Endothelial cell of umbilical vein (primary cell): ENCODE measurements at regions not wholly inside any gene's neighbourhood (a gene's known extent, or its start where the extent isn't known, plus 50 kb on each side); places are given as distances from the start of the nearest gene placed in this dataset.

Experiments
- CTCF ChIP-seq, 2 donors: IDR thresholded peaks; 1 replicate in 1 of 2; 2 replicates in 1 of 2; pipeline ENCODE4 v1.5.1; 2011; ENCODE audit warnings: low read length in 2 of 2, mild to moderate bottlenecking in 2 of 2, moderate library complexity in 2 of 2, control low read depth in 1 of 2, inconsistent platforms in 1 of 2, low read depth in 1 of 2; ENCODE audit not compliant: insufficient read depth in 1 of 2; ENCODE audit errors: extremely low read depth in 1 of 2
- EZH2 ChIP-seq: IDR thresholded peaks from 2 replicates; pipeline ENCODE4 v1.6.1; 2012; ENCODE audit warnings: borderline replicate concordance, low read depth, mild to moderate bottlenecking, moderate library complexity, low read length, inconsistent platforms; ENCODE audit not compliant: severe bottlenecking
- POLR2A ChIP-seq: IDR thresholded peaks from 2 replicates; pipeline ENCODE4 v1.6.1; 2012; ENCODE audit warnings: low read depth, mild to moderate bottlenecking, control low read depth, low read length
- POLR2AphosphoS5 ChIP-seq: IDR thresholded peaks from 2 replicates; pipeline ENCODE4 v1.6.1; 2012; ENCODE audit warnings: low read depth, mild to moderate bottlenecking, control low read depth, low read length, moderate library complexity; ENCODE audit not compliant: insufficient read depth

DNA sequence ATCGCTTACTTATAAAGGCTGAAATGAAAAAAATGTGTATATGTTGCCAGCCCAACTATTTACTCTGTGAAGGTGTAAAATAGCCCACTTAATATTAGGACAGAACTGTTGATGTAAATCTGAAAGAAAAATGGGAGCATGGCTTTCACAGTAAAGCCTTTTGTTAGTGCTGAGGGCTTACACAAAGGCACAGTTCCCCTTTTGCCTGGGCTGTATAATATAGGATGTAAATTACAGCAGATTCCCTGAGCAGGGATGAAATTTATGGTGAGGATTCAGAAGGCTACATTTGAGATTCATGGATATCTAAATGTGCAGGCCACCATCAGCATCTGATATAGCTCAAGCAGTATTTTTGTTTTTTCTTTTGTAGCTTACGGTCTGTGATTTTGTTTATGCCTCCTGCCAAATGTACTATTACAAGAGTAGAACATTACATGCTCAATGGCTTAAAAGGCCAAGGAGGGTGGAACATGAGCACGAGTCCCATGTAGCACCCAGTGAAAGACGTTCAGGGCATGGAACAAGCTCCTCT lies 109.1 kb upstream of the ATP10A start:
- TF ChIP-seq CTCF (IDR thresholded peaks at IDR 0.05; ENCODE audit: extremely low read depth in 1 of 2, insufficient read depth in 1 of 2, low read depth in 1 of 2, low read length in 2 of 2) = no peak
- no peak for TF ChIP-seq POLR2AphosphoS5
- TF ChIP-seq POLR2A = no peak
- no peak for TF ChIP-seq EZH2
